GM18951 (cell line): ENCODE measurements at regions not wholly inside any gene's neighbourhood (a gene's known extent, or its start where the extent isn't known, plus 50 kb on each side); places are given as distances from the start of the nearest gene placed in this dataset.
"Not testable (repeated sequence)": the region's sequence is repeated elsewhere in the genome, so short reads cannot be mapped to it uniquely, and the experiment has no call there.

Experiments used
- POLR2A ChIP-seq: IDR thresholded peaks from 4 replicates; pipeline ENCODE4 v1.6.1; 2011; ENCODE audit warnings: mild to moderate bottlenecking; ENCODE audit not compliant: insufficient read length, insufficient read depth; ENCODE audit errors: extremely low read depth
- in situ Hi-C: fragments of 300-500 bp; cut with MboI; formaldehyde crosslinking; loops from one replicate; pipeline ENCODE4 v1.12.0; 2022; ENCODE audit warnings: low sequenced_read_pairs, mixed read lengths, inconsistent platforms; ENCODE audit not compliant: unreplicated experiment

DNA sequence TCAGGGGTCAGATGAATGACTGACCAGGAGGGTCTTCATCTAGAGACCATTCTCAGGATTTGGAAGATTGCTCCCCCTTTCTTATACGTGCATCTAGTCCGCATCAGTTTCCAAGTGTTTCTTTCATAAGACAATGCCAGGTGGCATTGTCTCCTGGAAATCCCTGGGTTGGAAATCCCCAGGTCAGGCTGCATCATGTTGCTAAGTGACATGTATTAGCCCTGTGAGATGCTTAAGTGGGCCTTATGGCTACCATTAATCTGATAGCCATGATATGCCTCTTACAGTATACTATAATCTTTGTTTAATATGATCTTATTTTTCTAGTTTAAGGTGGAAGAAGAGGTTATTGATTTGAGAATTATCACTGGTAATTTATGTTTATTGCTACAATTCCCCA, 92.8 kb downstream of the DIO3 start:
- TF ChIP-seq POLR2A, result no peak
- in situ Hi-C loops, result no loop called here

DNA sequence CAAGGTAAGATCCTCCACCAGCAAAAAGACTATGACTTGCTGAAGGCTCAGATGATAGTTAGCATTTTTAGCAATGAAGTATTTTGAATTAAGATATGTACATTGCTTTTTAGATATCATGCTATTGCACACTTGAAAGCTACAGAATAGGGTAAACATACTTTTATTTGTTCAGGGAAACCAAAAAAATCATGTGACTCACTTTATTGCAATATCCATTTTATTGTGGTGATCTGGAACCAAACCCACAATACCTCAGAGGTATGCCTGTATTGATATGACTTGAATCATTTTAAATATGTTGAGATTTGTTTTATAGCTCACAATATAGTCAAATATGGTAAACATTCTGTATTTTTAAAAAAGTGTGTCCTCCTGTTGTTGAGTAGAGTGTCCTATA, 96.1 kb downstream of the DIO3 start:
- no peak for TF ChIP-seq POLR2A
- in situ Hi-C loops, result no loop called here

DNA sequence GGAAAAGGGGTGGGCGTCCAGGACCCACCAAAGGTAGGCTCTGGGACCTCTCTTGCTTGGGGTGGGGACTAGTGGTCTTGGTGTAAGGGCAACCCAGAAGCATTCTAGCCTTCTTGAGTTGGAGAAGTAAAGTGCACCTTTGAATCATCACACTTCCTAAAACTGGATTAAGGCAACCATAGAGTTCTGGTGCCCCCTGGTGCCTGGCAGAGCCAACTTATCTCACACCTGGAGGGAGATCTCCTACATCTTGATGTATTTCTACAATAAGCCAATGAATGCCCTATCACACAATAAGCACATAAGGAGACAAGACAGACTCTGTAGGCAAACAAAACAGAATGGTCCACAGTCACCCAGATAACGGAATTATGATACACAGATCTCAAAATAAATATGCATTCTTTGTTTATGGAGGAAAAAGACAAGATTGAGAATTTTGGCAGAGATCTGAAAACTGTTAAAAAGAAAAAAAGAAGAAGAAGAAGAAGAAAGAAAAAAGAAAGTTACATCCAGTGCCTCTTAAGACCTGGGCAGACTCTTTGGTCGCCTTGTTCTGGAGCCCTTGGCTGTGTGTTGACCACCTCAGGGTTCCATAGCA, 95.9 kb upstream of the PPP2R5C start:
- in situ Hi-C loops, result no loop called here
- no peak for TF ChIP-seq POLR2A

DNA sequence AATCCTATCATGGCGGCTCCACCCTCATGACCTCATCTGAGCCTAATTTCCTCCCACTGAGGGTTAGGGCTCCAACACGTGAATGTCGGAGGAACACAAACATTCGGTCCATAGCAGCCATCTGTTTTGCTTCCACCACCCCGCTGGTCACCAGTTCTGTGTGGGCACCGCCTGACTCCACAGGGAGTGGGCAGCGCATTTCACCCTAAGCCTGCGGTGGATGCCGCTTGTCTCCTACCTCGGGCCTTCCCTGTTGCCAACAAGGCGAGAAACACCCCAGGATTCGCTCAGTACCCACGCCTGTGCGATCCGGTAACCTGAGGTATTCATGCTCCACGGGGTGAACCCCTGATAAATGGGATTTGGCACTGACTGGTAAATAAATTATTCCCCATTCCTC, 95.2 kb upstream of the PPP2R5C start:
- TF ChIP-seq POLR2A, result no peak
- in situ Hi-C loops, result no loop called here

- in situ Hi-C loops, result no loop called here
- TF ChIP-seq POLR2A, result no peak
Observed at GRCh38 chr14:101669629-101670028, 91.9 kb upstream of the PPP2R5C start.

- in situ Hi-C loops, result no loop called here
- no peak for TF ChIP-seq POLR2A
Observed at GRCh38 chr14:101673873-101674272, 87.6 kb upstream of the PPP2R5C start.

DNA sequence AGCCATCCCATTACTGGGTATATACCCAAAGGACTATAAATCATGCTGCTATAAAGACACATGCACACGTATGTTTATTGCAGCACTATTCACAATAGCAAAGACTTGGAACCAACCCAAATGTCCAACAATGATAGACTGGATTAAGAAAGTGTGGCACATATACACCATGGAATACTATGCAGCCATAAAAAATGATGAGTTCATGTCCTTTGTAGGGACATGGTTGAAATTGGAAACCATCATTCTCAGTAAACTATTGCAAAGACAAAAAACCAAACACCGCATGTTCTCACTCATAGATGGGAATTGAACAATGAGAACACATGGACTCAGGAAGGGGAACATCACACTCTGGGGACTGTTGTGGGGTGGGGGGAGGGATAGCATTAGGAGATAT, 85.7 kb upstream of the PPP2R5C start:
- in situ Hi-C loops, result not testable (repeated sequence)

- in situ Hi-C loops, result not testable (repeated sequence)
Observed at GRCh38 chr14:101677912-101678327, 83.6 kb upstream of the PPP2R5C start.

GRCh38 chr14:101681795-101682194, 79.7 kb upstream of the PPP2R5C start:
- in situ Hi-C loops, result no loop called here

DNA sequence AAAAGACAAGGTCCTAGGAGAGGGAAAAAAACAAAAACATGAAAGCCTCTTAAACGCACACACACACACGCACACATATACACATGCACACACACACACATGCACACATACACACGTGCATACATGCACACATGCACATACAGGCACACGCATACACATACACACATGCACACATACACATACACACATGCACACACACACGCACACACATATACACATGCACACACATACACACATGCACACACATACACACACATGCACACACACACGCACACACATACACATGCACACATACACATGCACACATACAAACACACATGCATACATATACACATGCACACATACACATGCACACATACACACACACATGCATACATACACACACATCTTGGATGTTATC, 78.1 kb upstream of the PPP2R5C start:
- TF ChIP-seq POLR2A, result no peak
- in situ Hi-C loops, result no loop called here

More at GRCh38 chr14:101681795-101682194, 79.7 kb upstream of the PPP2R5C start:
- no peak for TF ChIP-seq POLR2A

DNA sequence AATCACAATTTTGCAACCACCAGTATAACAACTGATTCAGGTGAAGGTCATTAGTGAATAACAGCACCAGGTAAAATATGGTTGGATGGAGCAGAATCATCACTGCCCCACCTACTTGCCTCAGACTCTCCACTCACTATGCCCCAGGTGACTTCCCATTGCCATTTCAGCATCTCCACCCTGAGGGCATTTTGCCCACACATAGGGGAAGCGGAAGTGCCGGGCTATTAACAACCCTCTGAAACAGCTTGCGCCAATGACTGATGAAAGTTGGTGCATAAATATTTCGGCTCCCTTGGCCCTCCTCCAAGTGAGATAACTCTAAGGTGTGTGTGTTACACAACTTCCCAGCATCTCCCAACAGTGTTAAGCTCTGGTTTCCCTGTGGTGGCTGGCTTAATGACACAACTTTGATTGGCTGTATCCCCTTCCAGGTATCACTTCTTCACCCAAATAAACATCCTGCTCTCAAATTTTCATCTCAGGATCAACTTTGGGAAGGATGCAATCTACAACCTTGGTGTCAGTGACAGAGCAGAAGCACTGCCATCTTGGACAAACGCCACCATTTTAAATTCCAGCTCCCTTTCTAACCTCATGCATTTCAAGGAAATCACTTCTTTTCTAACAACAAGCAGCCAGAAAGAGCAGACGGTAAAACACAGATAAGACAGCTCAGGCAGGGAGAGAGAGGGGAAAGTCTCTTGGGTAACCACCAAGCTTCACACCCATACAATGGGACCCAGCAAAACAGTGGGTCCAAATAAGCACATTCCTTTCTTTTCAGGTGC, 73.6 kb upstream of the PPP2R5C start:
- no peak for TF ChIP-seq POLR2A
- in situ Hi-C loops, result no loop called here

DNA sequence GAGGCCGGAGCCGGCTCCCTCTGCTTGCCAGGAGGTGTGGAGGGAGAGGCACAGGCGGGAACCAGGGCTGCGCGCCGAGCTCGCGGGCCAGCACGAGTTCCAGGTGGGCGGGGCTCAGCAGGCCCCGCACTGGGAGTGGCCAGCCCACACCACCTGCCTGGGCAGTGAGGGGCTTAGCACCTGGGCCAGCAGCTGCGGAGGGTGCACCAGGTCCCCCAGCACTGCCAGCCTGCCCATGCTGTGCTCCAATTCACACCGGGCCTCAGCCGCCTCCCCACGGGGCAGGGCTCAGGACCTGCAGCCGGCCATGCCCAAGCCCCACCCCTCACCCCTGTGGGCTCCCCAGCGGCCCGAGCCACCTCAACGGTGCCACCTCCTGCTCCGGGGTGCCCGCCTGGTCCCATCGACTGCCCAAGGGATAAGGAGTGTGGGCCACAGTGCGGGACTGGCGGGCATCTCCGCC, 72.4 kb upstream of the PPP2R5C start:
- in situ Hi-C loops, result no loop called here
- no peak for TF ChIP-seq POLR2A

DNA sequence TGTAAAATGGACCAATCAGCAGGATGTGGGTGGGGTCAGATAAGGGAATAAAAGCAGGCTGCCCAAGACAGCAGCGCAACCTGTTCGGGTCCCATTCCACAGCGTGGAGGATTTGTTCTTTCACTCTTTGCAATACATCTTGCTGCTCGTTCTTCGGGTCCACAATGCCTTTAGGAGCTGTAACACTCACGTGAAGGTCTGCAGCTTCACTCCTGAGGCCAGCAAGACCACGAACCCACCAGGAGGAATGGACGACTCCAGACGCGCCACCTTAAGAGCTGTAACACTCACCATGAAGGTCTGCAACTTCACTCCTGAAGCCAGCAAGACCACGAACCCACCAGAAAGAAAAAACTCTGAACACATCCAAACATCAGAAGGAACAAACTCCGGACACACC, 71.5 kb upstream of the PPP2R5C start:
- in situ Hi-C loops, result not testable (repeated sequence)

GRCh38 chr14:101695659-101696058, 65.8 kb upstream of the PPP2R5C start:
- in situ Hi-C loops, result no loop called here
- no peak for TF ChIP-seq POLR2A
